Karpas-422 (cell line): ENCODE measurements at regions not wholly inside any gene's neighbourhood (a gene's known extent, or its start where the extent isn't known, plus 50 kb on each side); places are given as distances from the start of the nearest gene placed in this dataset.

Experiments used
- DNase-seq: peaks from one replicate; pipeline ENCODE4 v3.0.0-alpha.2; 2015
- H2AFZ ChIP-seq: fragments of 200-600 bp; sonication (generic); 2 replicates; pipeline ENCODE4 v1.6.1; 2014; ENCODE audit warnings: antibody characterized with exemption, low read length, mixed read lengths
- H3K27ac ChIP-seq: fragments of 200-600 bp; sonication (generic); 2 replicates; pipeline ENCODE4 v1.5.1; 2014; ENCODE audit warnings: mild to moderate bottlenecking, low read length, moderate library complexity
- H3K27me3 ChIP-seq: fragments of 200-600 bp; sonication (generic); 2 replicates; pipeline ENCODE4 v1.6.1; 2014; ENCODE audit warnings: low read length, mixed read lengths
- H3K36me3 ChIP-seq: fragments of 200-600 bp; sonication (generic); 2 replicates; pipeline ENCODE4 v1.6.1; 2014; ENCODE audit warnings: low read length, mixed read lengths; ENCODE audit not compliant: insufficient read depth
- H3K4me1 ChIP-seq: fragments of 200-600 bp; sonication (generic); 2 replicates; pipeline ENCODE4 v1.6.1; 2014; ENCODE audit warnings: mild to moderate bottlenecking, low read length, mixed read lengths
- H3K4me2 ChIP-seq: fragments of 200-600 bp; sonication (generic); 2 replicates; pipeline ENCODE4 v1.6.1; 2014; ENCODE audit warnings: low read length, low read depth, mild to moderate bottlenecking; ENCODE audit not compliant: poor library complexity, severe bottlenecking
- H3K4me3 ChIP-seq: fragments of 200-600 bp; sonication (generic); 2 replicates; pipeline ENCODE4 v1.5.1; 2014; ENCODE audit warnings: mild to moderate bottlenecking, antibody characterized with exemption, low read length, mixed read lengths
- H3K79me2 ChIP-seq: fragments of 200-600 bp; sonication (generic); 2 replicates; pipeline ENCODE4 v1.6.1; 2014; ENCODE audit warnings: mild to moderate bottlenecking, low read length, mixed read lengths
- H3K9ac ChIP-seq: fragments of 200-600 bp; sonication (generic); 2 replicates; pipeline ENCODE4 v1.6.0; 2014; ENCODE audit warnings: low read length
- H3K9me2 ChIP-seq: fragments of 200-600 bp; sonication (generic), shearing (Covaris generic); replicated peaks from 2 replicates; pipeline ENCODE4 v1.6.0; 2014; ENCODE audit warnings: mild to moderate bottlenecking, low read length, moderate library complexity; ENCODE audit not compliant: insufficient read depth
- H3K9me3 ChIP-seq: fragments of 300-700, 200-600 bp; sonication (generic); 2 replicates; pipeline ENCODE4 v1.6.1; 2014; ENCODE audit warnings: low read length, mixed read lengths
- H4K20me1 ChIP-seq: fragments of 200-600 bp; sonication (generic); 2 replicates; pipeline ENCODE4 v1.6.1; 2014; ENCODE audit warnings: mild to moderate bottlenecking, antibody characterized with exemption, low read length, low read depth; ENCODE audit not compliant: insufficient read depth

GRCh38 chr11:119783466-119784400 is 54.7 kb upstream of the NECTIN1 start:
- no peak overlapping the region for H3K4me3 ChIP-seq
- no peaks in the 10 kb centered on the region for H3K27me3 ChIP-seq
- H4K20me1 ChIP-seq = no peaks in the 10 kb centered on the region
- no peak overlapping the region for H3K27ac ChIP-seq
- H3K36me3 ChIP-seq = no peaks in the 10 kb centered on the region
- H3K4me1 ChIP-seq = no peaks in the 10 kb centered on the region
- H3K9me2 ChIP-seq = no peaks in the 10 kb centered on the region
- H3K79me2 ChIP-seq = no peaks in the 10 kb centered on the region
- H2AFZ ChIP-seq = no peak overlapping the region
- no peak for DNase-seq
- H3K9ac ChIP-seq = no peak overlapping the region
- H3K4me2 ChIP-seq = no peak overlapping the region
- no peaks in the 10 kb centered on the region for H3K9me3 ChIP-seq

DNA sequence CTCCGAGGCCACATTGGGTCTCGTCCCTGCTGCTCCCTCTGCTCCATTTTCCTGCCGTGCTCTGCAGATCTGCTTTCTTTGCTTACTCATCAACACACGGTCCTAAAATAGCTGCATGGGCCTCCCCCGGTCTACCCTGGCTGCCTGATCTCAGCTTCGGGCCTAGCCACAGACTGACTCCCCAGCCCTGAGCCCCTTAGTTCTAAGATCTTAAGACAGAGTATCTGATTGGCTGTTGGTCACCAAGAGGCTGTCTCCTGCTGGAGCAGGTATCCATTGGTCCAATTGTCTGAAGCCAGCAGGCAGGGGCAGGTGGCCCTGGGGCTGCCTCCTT is 53.7 kb upstream of the NECTIN1 start:
- no peak for DNase-seq
- Histone ChIP-seq H3K9me2 (no peaks in the 10 kb centered on the region), H3K27me3 (no peaks in the 10 kb centered on the region), H3K4me2 (no peak overlapping the region), H3K9ac (no peak overlapping the region), H3K27ac (no peak overlapping the region), H3K9me3 (no peaks in the 10 kb centered on the region), H3K4me1 (no peaks in the 10 kb centered on the region), H3K79me2 (no peaks in the 10 kb centered on the region), H4K20me1 (no peaks in the 10 kb centered on the region), H3K36me3 (no peaks in the 10 kb centered on the region), H3K4me3 (no peak overlapping the region), H2AFZ (no peak overlapping the region)

- no peaks in the 10 kb centered on the region for H3K9me3 ChIP-seq
- no peak overlapping the region for H3K4me3 ChIP-seq
- no peaks in the 10 kb centered on the region for H3K9me2 ChIP-seq
- no peaks in the 10 kb centered on the region for H4K20me1 ChIP-seq
- H3K9ac ChIP-seq = no peak overlapping the region
- no peak overlapping the region for H3K27ac ChIP-seq
- no peaks in the 10 kb centered on the region for H3K27me3 ChIP-seq
- no peak overlapping the region for H3K4me2 ChIP-seq
- no peak overlapping the region for H2AFZ ChIP-seq
- H3K4me1 ChIP-seq = no peaks in the 10 kb centered on the region
- no peaks in the 10 kb centered on the region for H3K36me3 ChIP-seq
- DNase-seq = no peak
- no peaks in the 10 kb centered on the region for H3K79me2 ChIP-seq
Observed at GRCh38 chr11:119782006-119782738, 53.2 kb upstream of the NECTIN1 start.

DNA sequence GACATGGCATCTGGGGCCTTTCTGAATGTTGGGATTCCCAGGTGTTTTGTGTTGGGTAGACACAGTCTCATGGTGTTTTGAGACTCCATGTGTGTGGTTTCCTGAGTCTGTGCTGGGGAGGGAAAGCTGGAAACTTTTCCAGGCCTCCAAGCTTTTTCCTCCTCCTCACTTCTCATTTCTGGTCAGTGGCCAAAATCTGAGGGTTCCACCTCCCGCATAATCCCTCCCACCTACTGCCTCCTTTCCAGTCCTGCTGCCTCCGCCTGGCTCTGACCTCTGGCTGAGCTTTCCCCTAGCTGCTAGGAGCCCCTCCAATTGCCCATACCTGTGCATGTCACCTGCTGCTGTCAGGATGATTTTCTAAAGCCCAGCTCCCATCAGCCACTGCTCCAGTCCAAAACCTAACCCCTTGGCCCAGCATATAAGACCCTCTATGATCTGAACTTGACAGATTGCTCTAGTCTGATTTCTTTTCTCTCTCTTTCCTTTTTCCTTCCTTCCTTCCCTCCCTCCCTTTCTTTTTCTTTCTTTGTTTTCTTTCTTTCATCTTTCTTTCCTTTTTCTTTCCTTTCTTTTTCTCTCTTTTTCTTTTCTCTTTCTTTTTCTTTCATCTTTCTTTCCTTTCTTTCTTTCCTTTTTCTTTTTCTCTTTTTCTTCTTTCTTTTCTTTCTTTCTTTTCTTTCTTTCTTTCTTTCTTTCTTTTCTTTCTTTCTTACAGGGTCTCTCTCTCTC is 51.4 kb upstream of the NECTIN1 start:
- Histone ChIP-seq H3K9me3 (no peaks in the 10 kb centered on the region), H3K79me2 (no peaks in the 10 kb centered on the region), H2AFZ (no peak overlapping the region), H3K9me2 (no peaks in the 10 kb centered on the region), H3K27me3 (no peaks in the 10 kb centered on the region), H3K4me2 (no peak overlapping the region), H3K4me1 (no peaks in the 10 kb centered on the region), H4K20me1 (no peaks in the 10 kb centered on the region), H3K4me3 (no peak overlapping the region), H3K36me3 (no peaks in the 10 kb centered on the region), H3K9ac (no peak overlapping the region), H3K27ac (no peak overlapping the region)
- DNase-seq = no peak

DNA sequence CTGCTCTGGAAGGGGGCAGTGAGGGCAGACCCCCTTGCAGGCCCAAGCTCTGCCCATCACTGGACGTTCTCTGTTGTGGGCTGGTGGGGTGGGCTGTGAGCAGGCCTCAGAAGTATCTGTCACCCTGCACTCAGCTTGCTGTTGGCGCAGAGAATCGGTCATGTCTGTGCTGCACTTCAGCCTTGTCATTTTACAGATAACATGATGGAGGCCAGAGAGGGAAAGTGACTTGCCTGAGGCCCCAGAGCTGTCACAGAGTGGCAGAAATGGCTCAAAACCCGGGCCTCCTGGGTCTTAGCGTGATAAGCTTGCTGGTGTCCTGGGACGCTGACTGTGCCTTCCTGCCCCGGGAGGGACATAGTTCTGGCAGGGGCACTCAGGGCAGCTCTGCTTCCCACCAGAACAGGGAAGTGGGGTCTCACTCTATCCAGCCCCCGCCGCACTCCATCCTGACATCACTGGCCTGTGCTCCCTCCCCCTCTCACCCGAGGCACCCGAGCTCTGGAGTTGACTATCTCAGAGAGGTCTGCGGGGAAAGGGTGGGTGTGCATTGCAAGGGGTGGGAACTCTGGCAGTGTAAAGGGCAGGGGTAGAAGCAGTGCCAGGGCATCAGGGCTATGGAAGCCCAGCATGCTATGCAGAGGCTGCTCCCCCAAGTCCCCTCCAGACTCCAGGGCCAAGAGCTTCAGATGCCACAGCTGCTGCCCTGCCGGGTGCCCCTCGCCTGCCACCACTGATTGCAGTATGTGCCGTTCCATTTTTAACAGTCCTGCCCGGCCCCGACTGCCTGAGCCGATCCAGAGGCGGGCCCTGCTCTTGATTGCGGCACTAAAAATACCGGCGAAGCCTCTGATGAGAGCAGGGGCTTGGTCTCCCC is 50.4 kb upstream of the NECTIN1 start:
- H3K9ac ChIP-seq = no peak overlapping the region
- H3K36me3 ChIP-seq = no peaks in the 10 kb centered on the region
- no peaks in the 10 kb centered on the region for H3K27me3 ChIP-seq
- H2AFZ ChIP-seq = no peak overlapping the region
- H3K9me2 ChIP-seq = no peaks in the 10 kb centered on the region
- H4K20me1 ChIP-seq = no peaks in the 10 kb centered on the region
- no peak overlapping the region for H3K27ac ChIP-seq
- H3K4me2 ChIP-seq = no peak overlapping the region
- no peak for DNase-seq
- no peaks in the 10 kb centered on the region for H3K4me1 ChIP-seq
- no peak overlapping the region for H3K4me3 ChIP-seq
- no peaks in the 10 kb centered on the region for H3K79me2 ChIP-seq
- no peaks in the 10 kb centered on the region for H3K9me3 ChIP-seq
